EH (cell line): ENCODE measurements at regions not wholly inside any gene's neighbourhood (a gene's known extent, or its start where the extent isn't known, plus 50 kb on each side); places are given as distances from the start of the nearest gene placed in this dataset.

Experiments
- DNase-seq: peaks from one replicate; pipeline ENCODE4 v3.0.0-alpha.2; 2015; ENCODE audit warnings: low read depth

- no peak for DNase-seq
These were observed 243.7 kb upstream of the BMPER start for GRCh38 chr7:33661430-33662160.

DNA sequence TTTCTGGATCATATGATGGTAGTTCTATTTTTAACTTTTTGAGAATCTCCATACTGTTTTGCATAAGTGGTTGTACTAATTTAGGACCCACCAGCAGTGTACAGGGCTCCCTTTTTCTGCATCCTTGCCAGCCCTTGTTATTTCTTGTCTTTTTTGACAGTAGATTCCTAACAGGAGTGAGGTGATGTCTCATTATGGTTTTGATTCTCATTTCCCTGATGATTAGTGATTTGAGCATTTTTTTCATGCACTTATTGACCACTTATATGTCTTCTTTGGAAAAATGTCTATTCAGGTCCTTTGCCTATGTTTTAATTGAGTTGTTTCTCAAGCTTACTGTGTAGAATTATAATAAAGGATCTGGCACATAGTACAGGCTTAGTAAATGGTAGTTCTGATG, 238.8 kb upstream of the BMPER start:
- no peak for DNase-seq

DNA sequence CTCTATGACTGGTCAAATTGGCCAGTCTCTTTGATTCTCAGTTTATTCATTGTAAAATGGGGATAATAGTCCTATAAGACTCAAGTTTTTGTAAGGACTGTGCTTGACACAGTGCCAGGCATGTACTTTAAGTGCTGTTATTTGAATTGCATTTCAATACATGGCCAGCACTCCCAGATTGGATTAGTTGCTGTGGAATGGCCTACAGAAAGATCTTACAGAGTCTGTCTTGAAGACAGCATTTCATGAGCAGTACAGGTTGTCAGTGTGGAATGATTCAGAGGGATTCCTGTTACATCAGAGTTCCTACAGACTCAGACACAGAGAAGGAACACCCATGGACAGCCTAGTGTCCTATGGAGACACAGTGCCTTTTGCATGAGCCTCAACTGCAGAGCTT, 238.1 kb upstream of the BMPER start:
- DNase-seq, result peak; percentile 18

- peak; percentile 26 for DNase-seq
These were observed 236.1 kb upstream of the BMPER start for GRCh38 chr7:33669251-33669670.

GRCh38 chr7:33671531-33672262, 233.6 kb upstream of the BMPER start:
- peak; percentile 10 for DNase-seq

- no peak for DNase-seq
These were observed 232.2 kb upstream of the BMPER start for GRCh38 chr7:33673029-33673700.

- DNase-seq, result no peak
These were observed 230.4 kb upstream of the BMPER start for GRCh38 chr7:33674804-33675411.

DNA sequence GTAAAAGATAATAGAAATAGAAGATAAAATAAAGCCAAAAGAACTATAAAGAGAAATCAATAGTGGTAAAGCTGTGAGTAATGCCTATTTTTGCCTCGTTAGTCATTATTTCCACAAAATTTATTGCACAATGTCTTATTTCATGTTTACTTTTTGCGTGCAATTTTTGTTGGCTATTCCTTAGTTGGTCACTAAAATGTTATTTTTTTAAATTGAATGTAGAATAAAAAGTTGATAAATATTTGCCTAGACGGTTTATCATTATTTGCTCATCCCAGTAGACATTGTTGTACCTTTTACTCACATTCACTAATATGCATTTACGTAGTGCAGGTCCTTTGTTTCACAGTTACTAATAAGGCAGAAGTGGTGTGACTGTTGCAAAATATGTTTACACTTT, 227.8 kb upstream of the BMPER start:
- DNase-seq, result peak; percentile 23

GRCh38 chr7:33678569-33679335, 226.6 kb upstream of the BMPER start:
- DNase-seq, result no peak

GRCh38 chr7:33680682-33681081, 224.7 kb upstream of the BMPER start:
- DNase-seq, result no peak

GRCh38 chr7:33685503-33685902, 219.8 kb upstream of the BMPER start:
- no peak for DNase-seq

- DNase-seq, result no peak
These were observed 219.2 kb upstream of the BMPER start for GRCh38 chr7:33685981-33686683.

DNA sequence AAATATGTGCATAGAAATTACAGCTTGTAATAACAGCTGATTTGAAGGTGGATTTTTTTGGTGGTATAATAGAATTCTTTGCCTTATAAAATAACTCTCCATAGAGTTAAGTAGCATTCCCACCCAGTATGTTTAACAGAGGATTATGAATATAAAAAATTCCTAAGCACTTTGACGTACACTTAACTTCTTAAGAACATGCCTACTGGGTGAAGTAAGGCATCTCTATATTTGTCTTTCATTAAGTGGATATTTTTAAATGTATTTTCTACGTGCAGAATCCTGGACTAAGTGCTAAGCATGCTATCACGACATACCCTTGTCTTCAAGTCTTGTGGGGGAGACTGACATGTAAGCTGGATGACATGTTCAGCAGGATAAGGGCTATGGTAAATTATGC, 217.7 kb upstream of the BMPER start:
- no peak for DNase-seq

GRCh38 chr7:33691180-33691579, 214.2 kb upstream of the BMPER start:
- DNase-seq, result no peak

DNA sequence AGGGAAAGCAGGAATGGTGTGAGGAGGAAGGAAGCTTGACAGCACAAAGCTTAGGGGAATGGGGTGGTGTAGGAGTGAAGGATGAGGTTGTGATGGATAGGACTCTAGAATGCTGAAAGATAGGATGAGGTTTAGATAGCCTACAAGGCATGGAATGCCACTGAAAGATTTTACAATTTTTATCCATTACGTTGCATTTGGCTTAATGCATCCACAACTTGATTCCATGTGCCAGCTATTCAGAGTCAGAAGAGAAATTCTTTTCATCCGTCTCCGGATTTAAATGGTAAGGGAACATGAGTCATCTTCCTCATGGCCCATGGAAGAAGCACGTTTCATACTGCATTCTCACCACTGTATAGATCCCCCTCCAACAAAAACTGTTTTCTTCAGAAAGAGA, 212.4 kb upstream of the BMPER start:
- peak; percentile 95 for DNase-seq

GRCh38 chr7:33694006-33694405, 211.3 kb upstream of the BMPER start:
- peak; percentile 11 for DNase-seq

DNA sequence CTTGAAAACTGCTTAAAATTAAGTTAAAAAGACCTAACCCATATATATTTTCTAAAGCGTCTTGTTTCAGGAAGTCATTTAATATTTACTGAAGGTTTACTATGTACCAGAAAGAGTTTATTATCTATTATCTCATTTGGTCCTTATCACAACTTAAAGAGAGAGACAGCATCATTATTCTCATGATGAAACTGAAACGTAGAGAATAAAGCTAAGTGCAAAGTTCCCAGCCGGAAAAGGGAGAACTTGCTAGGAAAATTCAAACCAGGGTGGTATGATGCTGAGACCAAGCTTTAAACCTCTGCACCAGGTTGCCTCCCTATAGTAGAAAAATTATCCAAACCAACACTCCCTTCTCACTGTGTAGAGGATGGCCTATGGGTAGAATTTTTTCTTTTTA, 207.7 kb upstream of the BMPER start:
- DNase-seq, result no peak

GRCh38 chr7:33698041-33698440, 207.3 kb upstream of the BMPER start:
- DNase-seq, result no peak

DNA sequence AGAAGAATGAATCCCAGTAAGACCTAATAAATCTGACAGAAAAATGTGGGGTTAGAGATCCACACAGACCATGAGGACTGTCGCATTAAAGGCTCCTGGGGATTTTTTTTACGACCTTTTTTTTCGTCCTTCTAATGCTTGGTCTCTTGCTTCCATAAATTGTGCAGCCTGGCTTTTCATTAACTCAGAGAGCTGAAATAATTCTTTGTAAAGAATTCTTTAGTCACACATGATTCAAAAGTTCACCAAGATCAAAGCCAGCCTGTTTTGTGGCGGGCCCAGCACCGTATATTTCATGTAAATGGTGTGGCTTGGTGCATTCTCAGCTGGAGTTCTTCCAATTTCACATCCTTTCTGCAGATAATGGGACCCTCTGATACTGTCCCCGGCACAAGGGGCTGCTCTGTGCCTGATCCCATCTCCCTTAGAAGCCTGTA, 206.6 kb upstream of the BMPER start:
- peak; percentile 15 for DNase-seq

DNA sequence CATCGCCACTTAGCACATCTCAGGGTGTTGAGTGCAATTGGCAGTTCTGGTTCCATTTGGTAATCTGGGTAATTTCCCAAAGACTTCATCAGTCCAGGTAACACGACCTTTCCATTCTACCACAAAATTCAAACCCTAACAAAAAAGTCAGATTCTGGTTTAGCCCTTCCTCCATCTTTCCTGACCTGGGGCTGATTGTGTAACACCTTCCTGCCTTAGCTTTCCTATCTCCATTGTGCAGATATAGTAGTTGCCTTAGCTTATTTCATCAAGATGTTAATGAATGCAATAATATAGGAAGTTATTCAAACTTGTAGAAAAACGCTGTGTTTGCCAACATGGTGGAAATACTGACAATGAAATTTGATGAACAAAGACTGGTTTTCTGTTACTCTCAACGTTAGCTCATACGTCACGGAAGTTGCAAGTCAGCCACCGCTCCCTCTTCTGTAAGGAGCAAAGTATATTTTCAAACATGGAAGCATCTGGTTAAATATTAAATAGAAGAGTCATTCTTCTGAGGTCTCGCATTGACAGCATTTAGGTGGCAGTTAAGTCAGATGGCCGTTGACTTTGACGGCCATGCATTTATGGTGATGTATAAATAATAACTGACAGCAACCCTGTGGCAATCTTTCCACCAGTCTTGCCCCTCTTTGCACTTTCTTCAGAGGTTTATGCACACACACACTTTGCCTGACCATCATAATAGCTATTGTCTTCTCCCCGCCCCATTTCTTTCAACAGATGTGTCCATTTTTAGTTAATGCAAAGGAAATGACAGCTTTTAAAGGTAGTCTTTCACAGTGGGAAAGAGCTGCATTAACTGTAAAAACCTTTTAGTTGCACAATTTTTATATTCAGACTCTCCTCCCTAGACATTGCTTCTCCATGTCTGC, 205.1 kb upstream of the BMPER start:
- no peak for DNase-seq
